ENCODE measurements at regions not wholly inside any gene's neighbourhood (a gene's known extent, or its start where the extent isn't known, plus 50 kb on each side); places are given as distances from the start of the nearest gene placed in this dataset.

- TF ChIP-seq CTCF (IDR thresholded peaks at IDR 0.05; ENCODE audit: low read length) (no peak), EZH2 (optimal IDR thresholded peaks at IDR 0.05; ENCODE audit: low read depth, low read length) (no peak), EZH2phosphoT487 (IDR thresholded peaks at IDR 0.05; ENCODE audit: low read length) (no peak)
Measured at GRCh38 chr9:88801214-88801796, 190.0 kb upstream of the S1PR3 start.
